ENCODE measurements at regions not wholly inside any gene's neighbourhood (a gene's known extent, or its start where the extent isn't known, plus 50 kb on each side); places are given as distances from the start of the nearest gene placed in this dataset.

DNA sequence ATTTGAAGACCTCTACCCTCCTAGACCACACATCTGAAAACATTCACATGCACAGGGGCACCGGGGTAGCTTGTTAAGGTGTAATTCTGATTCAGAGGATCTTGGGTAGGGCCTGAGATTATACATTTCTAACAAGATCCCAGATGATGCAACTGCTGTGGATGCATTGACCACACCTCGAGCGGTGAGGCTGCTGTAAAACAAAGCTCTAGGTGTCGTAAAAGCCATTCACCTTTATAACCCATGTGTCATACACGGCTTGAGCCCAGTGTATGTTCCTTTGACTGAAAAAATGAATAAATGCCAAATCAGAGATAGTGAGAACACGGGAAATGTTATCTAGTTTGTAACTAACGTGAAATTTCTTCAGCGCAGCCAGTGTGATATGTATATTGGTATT is 1578.2 kb upstream of the WWC1 start:
- TF ChIP-seq, protein P1, sequence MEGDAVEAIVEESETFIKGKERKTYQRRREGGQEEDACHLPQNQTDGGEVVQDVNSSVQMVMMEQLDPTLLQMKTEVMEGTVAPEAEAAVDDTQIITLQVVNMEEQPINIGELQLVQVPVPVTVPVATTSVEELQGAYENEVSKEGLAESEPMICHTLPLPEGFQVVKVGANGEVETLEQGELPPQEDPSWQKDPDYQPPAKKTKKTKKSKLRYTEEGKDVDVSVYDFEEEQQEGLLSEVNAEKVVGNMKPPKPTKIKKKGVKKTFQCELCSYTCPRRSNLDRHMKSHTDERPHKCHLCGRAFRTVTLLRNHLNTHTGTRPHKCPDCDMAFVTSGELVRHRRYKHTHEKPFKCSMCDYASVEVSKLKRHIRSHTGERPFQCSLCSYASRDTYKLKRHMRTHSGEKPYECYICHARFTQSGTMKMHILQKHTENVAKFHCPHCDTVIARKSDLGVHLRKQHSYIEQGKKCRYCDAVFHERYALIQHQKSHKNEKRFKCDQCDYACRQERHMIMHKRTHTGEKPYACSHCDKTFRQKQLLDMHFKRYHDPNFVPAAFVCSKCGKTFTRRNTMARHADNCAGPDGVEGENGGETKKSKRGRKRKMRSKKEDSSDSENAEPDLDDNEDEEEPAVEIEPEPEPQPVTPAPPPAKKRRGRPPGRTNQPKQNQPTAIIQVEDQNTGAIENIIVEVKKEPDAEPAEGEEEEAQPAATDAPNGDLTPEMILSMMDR (IDR thresholded peaks at IDR 0.05), result no peak
- intact Hi-C loops (cut with DNase I; ENCODE audit: low total_unique reads), result no loop called here
- no peaks in the 10 kb centered on the region for H3K27me3 ChIP-seq

DNA sequence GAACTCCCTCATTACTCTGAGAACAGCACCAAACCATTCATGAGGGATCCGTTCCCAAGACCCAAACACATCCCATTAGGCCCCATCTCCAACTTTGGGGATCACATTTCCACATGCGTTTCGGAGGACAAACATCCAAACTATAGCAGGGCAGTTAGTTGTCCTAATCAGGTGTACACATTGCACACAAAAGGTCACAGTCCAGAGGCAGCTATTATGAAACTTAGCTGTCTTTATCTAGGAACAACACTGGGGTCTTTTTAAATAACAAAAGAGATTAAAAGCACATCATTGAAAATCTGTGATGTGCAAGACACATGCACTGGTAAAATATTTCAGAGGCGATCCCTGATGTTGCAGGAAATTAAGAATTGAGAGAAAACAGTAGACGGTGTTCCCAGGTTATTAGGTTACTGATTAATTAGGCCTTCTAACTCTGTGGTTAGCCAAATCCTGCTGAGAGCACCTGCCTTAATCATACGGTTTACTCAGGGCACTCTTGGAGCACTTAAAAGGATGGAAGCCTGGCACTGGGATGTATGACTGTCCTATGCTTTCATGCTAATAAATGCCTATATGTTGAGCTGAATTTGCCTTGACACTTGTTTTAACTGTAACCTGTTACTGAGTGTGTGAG is 1574.5 kb upstream of the WWC1 start:
- intact Hi-C loops (cut with DNase I; ENCODE audit: low total_unique reads), result no loop called here
- H3K27me3 ChIP-seq, result no peaks in the 10 kb centered on the region
- H3K27ac ChIP-seq, result no peak overlapping the region
- H3K9me3 ChIP-seq, result no peaks in the 10 kb centered on the region
- H3K4me3 ChIP-seq, result no peak overlapping the region
- no peak for DNase-seq
- H3K36me3 ChIP-seq, result no peaks in the 10 kb centered on the region
- no peaks in the 10 kb centered on the region for H3K4me1 ChIP-seq
- TF ChIP-seq, protein P1 (IDR thresholded peaks at IDR 0.05), result no peak

More for the DNA sequence above, 1578.2 kb upstream of the WWC1 start:
- Histone ChIP-seq H3K27ac (no peak overlapping the region), H3K4me3 (no peak overlapping the region), H3K4me1 (no peaks in the 10 kb centered on the region), H3K36me3 (no peaks in the 10 kb centered on the region), H3K9me3 (no peaks in the 10 kb centered on the region)
- no peak for DNase-seq

DNA sequence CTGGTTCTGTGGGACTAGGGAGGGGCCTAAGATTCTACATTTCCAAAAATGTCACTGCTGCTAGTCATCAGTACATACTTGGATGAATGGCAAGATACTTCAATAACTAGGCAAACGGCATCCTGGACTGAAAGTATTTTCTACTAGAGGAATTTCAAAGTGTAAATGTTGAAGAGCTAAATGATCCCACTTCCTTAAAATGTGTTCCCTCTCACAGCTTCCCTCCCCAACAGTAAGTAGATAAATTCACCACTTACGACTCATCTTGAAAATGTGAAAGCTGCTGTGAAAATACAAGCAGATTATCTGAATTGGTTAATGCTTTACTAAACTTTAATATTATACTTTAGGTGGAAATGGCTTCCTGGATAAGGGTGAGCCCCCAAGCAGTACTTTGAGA is 1571.5 kb upstream of the WWC1 start:
- no peak for DNase-seq
- Histone ChIP-seq H3K4me1 (no peaks in the 10 kb centered on the region), H3K4me3 (no peak overlapping the region), H3K27me3 (no peaks in the 10 kb centered on the region), H3K27ac (no peak overlapping the region), H3K9me3 (no peaks in the 10 kb centered on the region), H3K36me3 (no peaks in the 10 kb centered on the region)
- TF ChIP-seq, protein P1 (IDR thresholded peaks at IDR 0.05), result no peak
- intact Hi-C loops (cut with DNase I; ENCODE audit: low total_unique reads), result no loop called here

DNA sequence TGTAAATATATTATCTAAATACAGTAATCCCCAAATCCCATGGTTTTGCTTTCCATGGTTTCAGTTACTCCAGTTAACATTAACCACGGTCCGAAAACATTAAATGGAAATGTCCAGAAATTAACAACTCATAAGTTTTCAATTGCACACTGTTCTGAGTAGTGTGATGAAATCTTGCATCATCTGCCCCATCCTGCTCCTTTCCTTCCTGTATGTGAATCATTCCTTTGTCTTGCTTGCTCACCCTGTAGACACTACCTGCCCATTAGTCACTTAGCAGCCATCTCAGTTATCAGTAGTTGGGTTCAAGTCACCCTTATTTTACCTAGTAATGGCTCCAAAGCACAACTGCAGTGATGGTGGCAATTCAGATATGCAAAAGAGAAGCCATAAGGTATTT is 1568.5 kb upstream of the WWC1 start:
- intact Hi-C loops (cut with DNase I; ENCODE audit: low total_unique reads), result no loop called here
- TF ChIP-seq, protein P1 (IDR thresholded peaks at IDR 0.05), result no peak
- DNase-seq, result no peak
- Histone ChIP-seq H3K4me1 (no peaks in the 10 kb centered on the region), H3K9me3 (no peaks in the 10 kb centered on the region), H3K27ac (no peak overlapping the region), H3K27me3 (no peaks in the 10 kb centered on the region), H3K36me3 (no peaks in the 10 kb centered on the region), H3K4me3 (no peak overlapping the region)

DNA sequence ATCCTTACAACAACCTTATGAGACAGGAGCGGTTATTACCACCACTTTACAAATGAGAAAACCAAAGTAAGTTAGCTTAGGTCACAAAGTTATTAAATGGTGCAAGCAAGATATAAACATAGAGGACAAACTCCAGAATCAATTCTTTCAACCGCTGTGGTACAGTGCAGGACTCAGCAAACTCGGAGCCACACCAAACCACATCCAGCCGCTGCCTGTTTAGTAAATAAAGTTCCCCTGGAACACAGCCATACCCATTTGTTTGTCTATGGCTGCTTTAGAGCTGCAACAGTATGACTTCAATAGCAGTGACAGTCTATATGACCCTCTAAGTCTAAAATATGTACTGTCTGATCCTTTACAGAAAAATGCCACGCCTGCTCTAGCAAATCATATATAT is 1567.2 kb upstream of the WWC1 start:
- no peaks in the 10 kb centered on the region for H3K36me3 ChIP-seq
- no peaks in the 10 kb centered on the region for H3K27me3 ChIP-seq
- H3K4me3 ChIP-seq, result no peak overlapping the region
- no peak for DNase-seq
- intact Hi-C loops (cut with DNase I; ENCODE audit: low total_unique reads), result no loop called here
- TF ChIP-seq, protein P1 (IDR thresholded peaks at IDR 0.05), result no peak
- no peaks in the 10 kb centered on the region for H3K9me3 ChIP-seq
- no peak overlapping the region for H3K27ac ChIP-seq
- H3K4me1 ChIP-seq, result no peaks in the 10 kb centered on the region

DNA sequence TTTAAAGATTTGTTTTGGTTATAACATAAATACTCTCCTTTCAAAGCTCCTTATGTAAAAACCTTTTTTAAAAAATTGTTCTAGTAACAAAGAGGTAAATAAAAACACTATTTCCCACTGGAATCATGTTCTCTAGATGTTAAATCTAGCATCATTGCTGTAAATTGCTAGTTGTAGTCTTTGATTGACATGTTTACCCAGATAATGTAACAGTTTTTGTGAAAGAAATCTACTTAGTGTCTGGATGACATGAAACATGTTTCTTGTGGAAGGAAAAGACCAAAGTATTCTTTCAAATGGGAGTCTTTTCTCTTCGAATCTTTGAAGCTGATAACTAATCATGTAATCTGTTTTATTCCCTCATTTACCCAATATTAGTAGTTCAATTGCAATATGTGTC is 1565.9 kb upstream of the WWC1 start:
- Histone ChIP-seq H3K27ac (no peak overlapping the region), H3K4me1 (no peaks in the 10 kb centered on the region), H3K4me3 (no peak overlapping the region), H3K9me3 (no peaks in the 10 kb centered on the region), H3K36me3 (no peaks in the 10 kb centered on the region), H3K27me3 (no peaks in the 10 kb centered on the region)
- no peak for DNase-seq
- TF ChIP-seq, protein P1 (IDR thresholded peaks at IDR 0.05), result no peak
- intact Hi-C loops (cut with DNase I; ENCODE audit: low total_unique reads), result no loop called here

All from tibial artery (tissue), 4 donors.